NB4 (cell line): ENCODE measurements at regions not wholly inside any gene's neighbourhood (a gene's known extent, or its start where the extent isn't known, plus 50 kb on each side); places are given as distances from the start of the nearest gene placed in this dataset.

Experiments
- CTCF ChIP-seq: IDR thresholded peaks from one replicate; pipeline ENCODE4 v1.5.1; 2012; ENCODE audit warnings: low read depth, low read length
- MAX ChIP-seq: IDR thresholded peaks from 2 replicates; pipeline ENCODE4 v1.6.1; 2011; ENCODE audit warnings: low read depth, low read length

GRCh38 chr9:78763424-78763823, 466.5 kb downstream of the PSAT1 start:
- no peak for TF ChIP-seq CTCF
- no peak for TF ChIP-seq MAX
